ENCODE measurements at regions not wholly inside any gene's neighbourhood (a gene's known extent, or its start where the extent isn't known, plus 50 kb on each side); places are given as distances from the start of the nearest gene placed in this dataset.

GRCh38 chr3:178456621-178457285, 79.5 kb upstream of the KCNMB2 start:
- TF ChIP-seq CTCF (conservative IDR thresholded peaks at IDR 0.05; ENCODE audit: low read depth, low read length) (no peak), EZH2phosphoT487 (IDR thresholded peaks at IDR 0.05; ENCODE audit: borderline replicate concordance, low read length) (no peak)

All from PC-3 (cell line).